ENCODE measurements at regions not wholly inside any gene's neighbourhood (a gene's known extent, or its start where the extent isn't known, plus 50 kb on each side); places are given as distances from the start of the nearest gene placed in this dataset.
"Not testable (repeated sequence)": the region's sequence is repeated elsewhere in the genome, so short reads cannot be mapped to it uniquely, and the experiment has no call there.

DNA sequence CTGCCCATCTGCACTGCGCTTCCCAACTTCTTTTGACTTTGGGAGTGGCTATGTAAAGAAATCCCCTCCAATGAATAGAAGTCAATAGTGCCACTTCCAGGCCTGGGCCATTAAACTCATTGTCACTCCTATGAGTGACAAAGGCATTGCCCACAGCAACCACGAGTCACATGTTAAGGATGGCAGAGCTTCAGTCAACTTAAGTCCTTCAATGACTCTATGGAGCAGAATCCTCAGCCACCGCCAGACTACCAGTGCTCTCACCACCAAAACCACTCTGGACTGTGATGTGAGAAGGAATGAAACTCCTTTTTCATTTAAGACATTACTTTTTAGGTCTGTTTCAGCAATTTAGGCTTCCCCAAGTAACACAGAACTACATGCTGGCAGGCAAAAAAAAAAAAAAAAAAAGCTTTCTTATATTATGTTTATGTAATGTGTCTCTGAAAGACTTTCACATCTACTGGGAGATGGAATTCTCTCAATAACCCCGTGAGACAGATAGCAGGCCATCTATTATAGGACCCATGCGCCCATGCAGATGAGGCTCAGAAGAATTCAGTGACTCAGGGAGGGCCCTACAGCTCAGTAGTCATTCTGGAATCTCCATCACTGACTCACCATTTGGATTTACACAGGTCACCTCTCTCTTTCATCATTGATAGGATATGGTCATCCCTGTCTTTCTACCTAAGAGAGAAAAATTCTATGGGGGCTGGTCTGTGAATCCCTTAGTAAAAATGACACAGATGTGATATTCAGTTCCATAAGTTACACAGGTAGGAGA is 180.5 kb downstream of the CEMIP2 start:
- DNase-seq, result no peak

DNA sequence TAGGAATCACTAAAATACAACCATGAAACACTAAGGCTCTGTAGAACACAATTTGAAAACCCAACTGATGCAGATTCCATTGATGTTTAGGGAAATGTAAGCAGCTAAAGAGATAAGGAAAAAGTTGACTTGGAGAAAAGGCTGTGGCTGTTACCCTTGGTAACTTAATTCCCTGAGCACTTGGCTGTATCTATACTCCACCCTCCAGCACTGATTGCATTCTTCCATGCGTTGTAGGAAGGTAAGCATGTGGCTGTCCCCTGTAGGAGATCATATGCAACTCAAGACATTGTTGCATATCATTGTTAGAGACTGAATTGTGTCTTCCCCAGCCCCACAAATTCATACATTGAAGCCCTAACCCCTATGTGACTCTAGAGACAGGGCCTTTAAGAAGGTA is 184.5 kb downstream of the CEMIP2 start:
- no peak for DNase-seq

DNA sequence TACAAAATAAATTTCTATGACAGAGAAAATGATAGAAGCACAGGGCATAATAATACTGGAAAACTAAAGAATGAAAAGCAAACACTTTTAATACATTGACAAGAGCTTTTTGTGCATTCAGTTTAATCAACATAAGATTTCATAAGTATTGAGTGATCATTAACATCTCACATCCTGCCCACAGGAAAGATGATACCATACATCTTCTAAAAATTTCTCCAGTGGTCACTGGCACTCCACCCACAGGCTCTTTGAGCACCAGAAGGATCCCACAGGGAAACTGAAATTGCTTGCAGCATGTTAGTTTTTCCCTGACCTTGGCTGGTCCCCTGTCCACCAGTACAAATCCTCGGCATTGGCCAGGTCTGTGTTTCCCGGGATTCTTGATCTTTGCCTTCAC is 186.0 kb downstream of the CEMIP2 start:
- no peak for DNase-seq

DNA sequence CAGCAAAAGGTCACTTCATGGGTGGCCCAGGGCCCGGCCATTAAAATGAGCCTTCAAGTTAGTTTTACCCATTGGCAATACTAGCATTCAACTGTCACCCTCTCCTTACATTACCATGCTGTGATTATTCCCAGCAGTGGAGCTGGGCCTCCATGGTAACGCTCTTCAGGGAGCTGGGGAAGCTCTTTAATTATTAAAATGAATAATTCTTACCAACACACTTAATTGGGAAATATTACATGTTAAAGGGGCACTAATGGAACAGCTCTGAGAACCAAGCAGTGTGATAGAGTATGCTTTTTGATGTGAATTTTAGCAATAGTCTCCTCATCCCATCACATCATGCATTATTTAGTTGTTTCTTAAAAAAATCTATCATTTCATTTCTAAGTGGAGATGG is 187.2 kb downstream of the CEMIP2 start:
- no peak for DNase-seq

DNA sequence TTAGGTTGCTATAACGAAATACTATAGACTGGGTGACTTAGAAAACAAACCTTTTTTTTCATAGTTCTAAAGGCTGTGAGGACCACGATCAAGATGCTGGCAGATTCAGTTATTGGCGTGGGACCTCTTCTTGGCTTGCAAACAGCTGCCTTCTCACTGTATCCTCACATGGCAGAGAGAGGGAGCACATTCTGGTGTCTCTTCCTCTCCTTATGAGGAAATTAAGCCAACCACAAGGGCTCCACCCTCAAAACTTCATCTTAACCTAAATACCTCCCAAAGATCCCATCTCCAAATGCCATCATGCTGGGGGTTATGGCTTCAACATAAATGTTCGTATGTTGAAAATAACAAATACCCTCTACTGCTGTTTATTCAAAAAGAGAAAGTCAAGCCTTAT is 197.1 kb downstream of the CEMIP2 start:
- no peak for DNase-seq

DNA sequence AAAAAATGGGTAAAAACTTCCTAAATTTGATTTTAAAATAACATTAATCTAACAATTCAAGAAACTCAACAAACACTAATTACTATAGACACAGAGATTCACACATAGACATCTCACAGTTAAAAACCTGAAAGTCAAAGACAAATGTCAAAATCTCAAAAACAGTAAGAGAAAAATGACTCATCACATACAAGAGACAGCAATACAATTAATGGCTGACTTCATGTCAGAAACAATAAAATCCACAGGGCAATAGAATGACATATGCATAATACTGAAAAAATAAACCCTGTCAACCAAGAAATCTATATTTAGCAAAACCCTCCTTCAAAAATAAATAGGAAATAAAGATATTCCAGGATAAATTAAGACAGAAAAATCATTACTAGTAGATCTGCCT is 200.4 kb downstream of the CEMIP2 start:
- DNase-seq, result no peak

DNA sequence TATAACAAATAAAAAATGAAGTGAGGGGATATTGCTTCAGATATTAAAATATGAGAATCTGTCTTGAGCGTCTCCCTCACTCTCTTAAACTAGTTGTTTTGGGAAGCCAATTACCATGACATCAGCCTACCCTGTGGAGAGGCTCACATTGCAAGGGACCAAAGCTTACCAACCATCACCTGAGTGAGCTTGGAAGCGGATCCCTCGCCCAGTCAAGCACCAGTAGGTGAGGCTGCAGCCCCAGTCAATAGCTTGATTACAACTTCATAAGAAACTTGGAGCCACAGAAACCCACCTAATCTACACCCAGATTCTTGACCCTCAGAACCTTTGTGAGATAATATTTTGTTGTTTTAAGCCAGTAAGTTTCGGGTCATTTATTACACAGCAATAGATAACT is 206.2 kb downstream of the CEMIP2 start:
- DNase-seq, result no peak

DNA sequence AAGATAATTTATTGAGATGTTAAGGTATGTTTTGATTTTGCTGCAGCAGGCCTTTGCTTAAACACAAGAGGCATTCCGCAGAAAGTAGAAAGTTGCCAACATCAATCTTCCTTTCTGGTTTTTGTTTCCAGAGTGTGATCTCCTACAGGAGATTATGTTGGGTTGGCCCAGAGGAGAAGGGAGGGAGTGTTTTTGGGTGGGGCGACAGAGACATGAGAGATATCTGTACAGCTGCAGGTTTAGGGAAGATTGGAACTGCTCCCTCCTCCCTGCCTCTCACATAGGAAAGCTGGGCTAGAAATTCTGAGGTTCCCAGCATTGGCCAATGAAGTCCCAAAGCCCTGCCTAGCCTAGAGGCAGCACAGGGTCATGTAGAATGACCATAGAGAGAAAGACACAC is 211.0 kb downstream of the CEMIP2 start:
- DNase-seq, result no peak

DNA sequence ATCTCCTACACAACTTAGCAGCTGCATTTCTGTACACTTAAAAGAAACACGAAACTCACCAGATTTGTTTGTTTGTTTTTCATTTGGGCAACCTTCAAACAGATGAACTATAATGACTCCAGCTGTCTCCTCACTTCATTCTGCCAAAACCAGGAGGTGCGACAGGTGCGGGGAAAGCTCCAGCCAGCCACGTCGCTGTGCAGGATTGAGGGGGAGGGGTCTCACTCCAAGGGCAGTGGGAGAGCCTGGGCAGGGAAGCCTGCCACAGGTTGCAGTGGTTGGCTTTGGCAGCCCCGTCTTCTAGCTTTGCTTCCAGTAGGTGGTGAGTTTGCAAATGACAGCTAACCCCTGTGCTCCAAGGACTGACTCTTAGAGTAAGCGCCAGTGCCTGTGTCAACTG is 215.8 kb downstream of the CEMIP2 start:
- no peak for DNase-seq

DNA sequence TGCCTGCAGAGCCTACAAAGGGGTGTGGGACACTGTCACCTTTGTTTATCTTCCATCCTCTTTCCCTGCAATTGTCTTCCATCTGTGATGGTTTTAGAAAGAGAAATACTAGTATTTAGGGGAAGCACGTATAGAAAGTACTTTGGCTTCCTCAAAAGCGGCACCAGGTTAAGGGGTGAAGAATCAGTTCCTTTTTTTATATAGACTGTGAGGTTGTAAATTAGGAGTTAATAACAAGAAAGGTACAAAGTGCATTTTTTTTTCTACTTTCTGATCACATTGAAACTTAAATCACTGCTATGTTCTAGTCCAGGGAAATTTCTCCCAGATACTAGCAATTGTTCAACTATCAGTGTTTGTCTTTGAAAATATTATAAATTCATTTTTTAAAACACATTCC is 219.3 kb downstream of the CEMIP2 start:
- DNase-seq, result no peak

DNA sequence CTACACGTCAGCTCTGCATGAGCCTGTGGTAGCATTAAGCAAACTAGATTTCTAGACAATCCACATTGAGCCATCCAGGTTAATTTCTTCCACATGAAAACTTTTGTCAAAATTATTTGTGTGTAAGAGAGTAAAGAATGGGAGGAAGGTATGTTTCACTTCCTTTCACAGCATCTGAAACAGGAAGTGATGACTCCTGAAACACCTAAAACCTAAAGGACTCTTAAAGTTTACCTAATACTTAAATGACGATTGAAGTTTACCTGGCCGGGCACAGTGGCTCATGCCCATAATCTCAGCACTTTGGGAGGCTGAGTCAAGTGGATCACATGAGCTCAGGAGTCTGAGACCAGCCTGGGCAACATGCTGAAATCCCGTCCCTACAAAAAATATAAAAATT is 223.8 kb downstream of the CEMIP2 start:
- DNase-seq, result no peak

DNA sequence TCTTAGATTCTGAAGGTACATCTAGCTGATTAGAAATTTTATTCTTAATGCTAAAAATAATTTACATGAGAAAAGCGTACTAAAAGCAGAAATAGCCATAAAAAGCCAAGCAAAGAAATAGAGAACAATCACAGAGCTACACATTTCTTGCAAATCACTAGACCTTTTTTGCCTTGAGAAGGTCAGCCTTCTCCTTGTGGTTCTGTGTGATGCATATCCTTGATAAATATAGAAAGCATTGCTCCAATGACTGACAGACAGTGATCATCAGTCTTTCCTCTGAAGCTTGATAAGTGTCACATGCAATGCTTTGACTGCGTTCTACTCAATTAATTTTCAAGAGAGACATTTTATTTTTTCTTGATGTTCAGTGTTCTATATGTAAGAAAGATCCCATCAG is 226.9 kb downstream of the CEMIP2 start:
- no peak for DNase-seq

DNA sequence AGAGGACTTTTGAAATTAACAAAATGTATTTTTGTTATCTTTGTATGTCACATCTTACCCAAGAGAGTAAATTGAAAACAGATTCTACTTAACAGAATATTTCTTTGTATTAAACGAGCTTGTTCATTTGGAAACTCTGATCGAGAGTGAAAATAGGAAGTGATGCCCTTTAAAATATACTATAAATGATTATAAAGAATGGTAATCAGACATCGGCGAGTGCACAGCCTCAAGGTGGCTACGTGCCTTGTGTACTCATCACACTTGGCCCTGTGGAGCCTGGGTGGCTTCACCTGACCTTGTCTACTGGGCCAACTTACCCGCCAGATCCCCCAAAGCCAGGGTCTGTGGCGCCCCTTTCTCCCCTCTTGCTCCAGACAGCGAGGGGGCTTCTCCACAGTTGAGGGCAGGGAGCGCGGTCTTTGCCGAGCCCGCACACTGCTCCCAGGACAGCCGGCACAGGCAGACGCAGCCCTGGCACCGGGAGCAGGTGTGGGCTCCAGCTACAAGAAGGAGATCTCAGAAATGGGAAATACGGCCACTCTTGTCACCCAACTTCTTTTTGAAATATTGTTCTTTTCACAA is 243.2 kb downstream of the CEMIP2 start:
- no peak for DNase-seq

DNA sequence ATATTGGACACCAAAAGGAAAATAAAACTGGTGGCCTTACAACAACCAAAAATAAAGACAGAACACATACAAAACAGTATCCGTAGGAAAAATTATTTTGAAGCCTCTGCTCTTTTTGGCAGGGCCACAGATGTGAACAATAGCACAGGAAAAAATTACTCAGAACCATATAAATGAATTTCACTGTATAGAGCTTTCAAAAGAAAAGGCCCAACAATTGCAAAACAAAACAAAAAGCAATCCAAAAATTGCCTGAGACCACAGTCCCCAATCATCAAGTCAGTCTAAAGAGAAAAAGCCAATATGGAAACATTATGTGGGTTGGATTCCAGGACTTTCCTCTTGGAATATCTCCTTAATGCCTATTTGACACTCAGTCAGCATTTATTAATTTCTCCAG is 243.8 kb downstream of the CEMIP2 start:
- no peak for DNase-seq

DNA sequence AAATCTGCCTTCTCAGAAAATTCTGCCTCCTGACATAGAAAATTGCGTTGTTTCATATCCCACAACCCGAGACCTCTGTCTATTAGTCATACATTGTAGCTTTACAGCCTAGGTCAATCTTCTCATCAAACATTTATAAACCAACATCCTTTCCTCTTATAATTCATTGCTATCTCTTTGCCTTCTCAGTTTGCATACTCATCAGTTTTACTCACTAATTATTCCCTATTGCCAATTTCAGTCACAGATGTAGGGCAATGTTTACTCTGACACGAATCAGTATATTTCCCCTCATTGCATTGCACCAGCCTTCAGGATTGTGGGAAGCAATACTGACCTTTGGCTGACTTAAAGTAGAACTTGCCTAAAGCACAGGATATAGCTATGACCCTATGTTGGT is 247.2 kb downstream of the CEMIP2 start:
- DNase-seq, result no peak

DNA sequence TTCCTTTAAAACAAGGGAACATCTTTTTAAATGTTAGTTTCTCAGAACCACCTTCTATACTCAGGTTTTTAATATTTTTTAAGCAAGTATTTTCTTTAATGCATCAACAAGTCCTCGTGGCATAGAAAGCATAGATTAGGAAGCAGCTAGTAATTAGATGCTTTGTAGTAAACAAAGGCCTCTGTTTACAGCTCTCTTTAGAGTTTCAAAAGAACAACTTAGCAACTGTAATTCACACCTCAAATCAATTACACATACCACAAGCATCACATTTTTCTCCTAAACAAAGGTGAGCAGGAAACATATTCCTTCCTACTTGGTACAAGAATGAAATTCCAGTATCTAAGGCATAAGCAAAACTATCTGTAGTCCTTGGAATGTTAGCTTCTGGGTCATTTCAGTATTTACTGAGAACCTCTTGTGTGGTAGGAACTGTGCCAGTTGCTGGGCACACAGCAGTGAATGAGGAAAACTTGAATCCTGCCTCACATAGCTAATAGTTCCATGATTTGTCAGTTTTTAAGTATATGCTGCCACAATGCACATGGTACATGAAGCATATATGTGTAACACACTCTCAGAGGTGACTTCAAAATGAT is 249.1 kb downstream of the CEMIP2 start:
- DNase-seq, result no peak

DNA sequence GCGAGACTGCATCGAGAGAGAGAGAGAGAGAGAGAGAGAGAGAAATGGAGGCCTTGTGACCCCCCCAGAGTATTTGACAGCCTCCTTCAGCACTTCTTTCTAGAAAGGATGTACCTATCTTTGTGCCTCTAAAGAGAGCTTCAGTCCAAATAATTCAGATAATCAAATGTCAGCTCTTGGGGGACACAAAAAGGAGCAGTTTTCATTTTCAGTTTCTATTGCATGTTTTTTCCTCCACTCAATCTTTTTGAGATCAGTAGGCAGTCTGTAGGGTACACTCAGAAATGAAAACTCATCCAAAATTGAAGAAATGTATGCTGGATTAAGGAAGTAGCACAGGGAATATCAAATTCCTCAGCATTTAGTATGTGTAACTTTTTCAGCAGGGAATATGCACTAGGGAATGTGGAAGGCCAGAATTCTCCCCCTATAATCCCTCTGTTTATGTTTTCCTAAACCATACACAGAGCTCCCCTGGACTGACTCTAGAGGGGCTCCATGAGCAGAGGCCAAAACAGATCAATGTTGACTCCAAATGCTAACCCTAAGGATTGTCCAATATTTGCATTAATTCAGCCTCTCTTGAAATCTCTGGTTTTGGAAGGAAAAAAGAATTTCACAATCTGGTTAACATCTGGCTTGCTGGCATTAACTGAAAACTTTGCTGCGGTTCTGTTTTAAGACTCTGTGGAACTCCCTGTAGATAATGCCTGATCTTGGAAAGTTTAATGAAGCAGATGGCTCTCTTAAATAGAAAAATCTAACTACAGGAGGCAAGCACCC is 250.1 kb downstream of the CEMIP2 start:
- DNase-seq, result no peak

DNA sequence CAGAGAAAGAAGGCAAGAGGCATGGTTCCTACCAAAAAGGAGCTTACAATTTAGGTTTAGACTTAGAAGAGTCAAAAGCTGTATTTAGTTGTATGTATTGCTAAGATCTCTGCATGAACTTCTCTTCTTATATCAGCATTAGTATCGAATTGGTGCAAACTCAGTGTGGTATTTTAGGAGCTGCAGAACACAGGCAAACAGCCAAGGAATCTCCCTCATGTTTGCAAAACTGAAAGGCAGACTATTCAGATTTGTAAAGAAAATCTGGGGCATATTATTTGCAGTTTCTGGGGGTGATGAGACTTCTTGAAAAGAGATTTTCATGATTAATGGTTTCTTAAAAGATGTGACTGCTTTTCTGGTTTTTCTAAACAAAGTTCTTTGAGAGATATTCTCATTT is 252.7 kb downstream of the CEMIP2 start:
- DNase-seq, result no peak

DNA sequence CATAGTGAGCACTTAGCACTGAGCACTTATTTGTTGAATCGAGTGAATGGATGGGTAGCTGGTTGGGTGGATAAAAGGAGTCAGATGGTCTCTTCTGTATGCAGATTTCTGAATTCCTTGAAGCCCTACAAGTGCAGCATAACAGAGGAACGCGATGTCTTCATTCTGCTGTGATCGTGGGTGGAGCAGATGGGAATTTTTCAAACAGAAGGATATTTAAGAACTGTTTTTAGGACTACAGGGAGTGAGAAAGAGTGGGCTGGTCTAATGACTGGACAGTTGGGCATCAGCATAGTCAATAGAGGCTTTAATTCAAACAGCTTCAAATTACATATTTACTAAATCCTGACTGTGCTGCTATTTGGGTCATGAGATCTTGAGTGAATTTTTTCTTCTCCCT is 253.2 kb downstream of the CEMIP2 start:
- no peak for DNase-seq

DNA sequence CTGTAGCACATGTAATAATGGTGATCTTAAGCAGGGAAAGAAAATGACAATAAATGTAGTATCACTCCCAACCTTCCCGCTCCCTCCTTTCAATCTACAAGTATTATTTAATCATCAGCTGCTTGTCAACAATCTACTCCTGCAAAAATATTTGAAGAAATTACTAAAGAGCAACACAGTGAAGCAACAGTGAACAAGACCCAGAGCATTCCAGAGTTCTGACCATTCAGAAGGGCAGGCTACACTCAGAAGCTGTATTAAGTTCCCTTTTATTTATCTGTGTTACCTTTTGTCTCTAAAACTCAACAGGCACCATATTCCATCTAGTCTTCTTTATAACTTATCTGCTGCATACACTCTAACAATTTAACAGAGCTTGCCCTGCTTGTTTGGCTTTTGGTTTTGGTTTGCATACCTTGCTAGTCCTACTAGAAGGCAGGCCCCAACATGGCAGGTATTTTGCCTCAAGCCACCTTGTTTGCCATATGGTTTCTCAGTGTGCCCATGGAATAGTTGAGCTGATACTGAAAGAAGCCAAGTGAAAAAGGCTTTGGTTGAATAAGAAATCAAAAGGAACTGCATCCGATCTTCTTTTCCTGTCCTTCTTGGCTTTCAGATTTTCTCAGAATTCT is 253.9 kb downstream of the CEMIP2 start:
- no peak for DNase-seq

DNA sequence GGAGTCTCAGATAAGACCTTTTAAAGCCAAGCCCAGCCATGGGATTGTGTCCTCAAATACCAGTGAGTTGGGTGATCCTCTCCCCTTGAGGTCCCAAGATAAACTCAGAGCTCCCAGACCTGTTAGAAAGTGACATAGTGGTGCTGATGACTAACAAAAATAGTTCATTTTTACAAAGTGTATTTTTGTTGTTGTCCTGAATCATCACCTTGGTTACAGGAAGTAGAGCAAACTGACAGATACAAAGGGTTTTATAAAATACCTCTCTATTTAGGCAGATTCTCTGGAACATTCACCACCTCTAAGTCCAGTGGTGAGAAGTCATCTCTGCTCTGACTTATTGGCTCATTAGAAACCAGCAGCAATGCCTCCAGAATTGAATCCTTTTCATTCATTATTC is 259.3 kb downstream of the CEMIP2 start:
- DNase-seq, result no peak

DNA sequence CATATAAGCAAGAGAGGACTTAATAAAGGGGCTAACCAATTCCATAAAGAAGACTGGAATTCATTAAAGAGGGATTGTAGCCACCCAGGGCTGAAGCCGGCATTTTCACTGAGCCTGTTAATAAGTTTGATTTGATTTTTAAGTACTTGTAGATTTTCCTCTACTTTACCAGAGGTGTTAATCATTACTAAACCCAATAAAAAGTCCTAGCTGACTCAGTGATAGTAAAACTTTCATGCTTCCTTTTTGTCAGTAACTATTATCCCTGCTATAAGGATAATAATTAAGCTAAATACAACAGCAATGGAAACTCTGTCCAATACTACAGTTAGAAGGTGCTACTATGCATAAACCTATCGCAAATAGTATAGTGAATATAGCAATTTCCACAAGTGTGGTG is 260.2 kb downstream of the CEMIP2 start:
- not testable (repeated sequence) for DNase-seq

DNA sequence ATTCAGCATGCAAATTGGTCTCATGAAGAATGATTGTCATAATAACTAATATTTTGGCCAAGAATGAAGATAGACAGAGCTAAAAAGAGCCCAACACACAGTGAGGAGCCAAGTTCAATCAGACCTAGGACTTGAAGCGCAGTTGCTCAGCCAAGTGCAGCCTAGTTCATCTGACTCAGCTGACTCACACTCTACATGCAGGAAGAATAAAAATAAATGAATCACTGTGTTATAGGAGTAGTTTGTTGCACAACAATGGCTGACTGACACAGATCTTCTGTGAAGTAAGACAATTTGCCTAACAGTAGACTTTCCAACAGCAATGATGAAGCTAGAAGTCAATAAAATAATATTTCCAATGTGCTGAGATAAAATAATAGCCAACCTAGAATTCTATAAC is 261.5 kb downstream of the CEMIP2 start:
- DNase-seq, result no peak
